ENCODE measurements at regions not wholly inside any gene's neighbourhood (a gene's known extent, or its start where the extent isn't known, plus 50 kb on each side); places are given as distances from the start of the nearest gene placed in this dataset.

GRCh38 chr3:167148136-167148535 lies 232.0 kb downstream of the ZBBX start:
- TF ChIP-seq POLR2A (IDR thresholded peaks at IDR 0.05): no peak
- no peak for TF ChIP-seq CTCF (IDR thresholded peaks at IDR 0.05)

All from gastroesophageal sphincter (tissue), 3 donors.